Loucy (cell line): ENCODE measurements at regions not wholly inside any gene's neighbourhood (a gene's known extent, or its start where the extent isn't known, plus 50 kb on each side); places are given as distances from the start of the nearest gene placed in this dataset.

Experiments used
- H2AFZ ChIP-seq: fragments of 200-600 bp; sonication (generic); 2 replicates; pipeline ENCODE4 v1.6.0; 2016; ENCODE audit warnings: antibody characterized with exemption, mild to moderate bottlenecking, low read length, moderate library complexity
- H3F3A ChIP-seq: fragments of 200-600 bp; 2 replicates; pipeline ENCODE4 v1.6.0; 2016; ENCODE audit warnings: antibody characterized with exemption, low read depth, mild to moderate bottlenecking
- H3K27me3 ChIP-seq: fragments of 200-600 bp; sonication (generic); 2 replicates; pipeline ENCODE4 v1.6.1; 2014; ENCODE audit warnings: low read length, mild to moderate bottlenecking; ENCODE audit not compliant: insufficient read depth, poor library complexity, severe bottlenecking
- H3K36me3 ChIP-seq: fragments of 200-600 bp; sonication (generic); 2 replicates; pipeline ENCODE4 v1.6.1; 2016; ENCODE audit warnings: low read length; ENCODE audit not compliant: insufficient read depth
- H3K4me1 ChIP-seq: fragments of 200-600 bp; sonication (generic); 2 replicates; pipeline ENCODE4 v1.5.1; 2014; ENCODE audit warnings: low read length, mild to moderate bottlenecking; ENCODE audit not compliant: insufficient read depth, poor library complexity, severe bottlenecking
- H3K4me2 ChIP-seq: fragments of 200-600 bp; sonication (generic); 2 replicates; pipeline ENCODE4 v1.6.0; 2014; ENCODE audit warnings: antibody characterized with exemption, low read length, low read depth, mild to moderate bottlenecking; ENCODE audit not compliant: poor library complexity, severe bottlenecking
- H3K4me3 ChIP-seq: fragments of 200-600 bp; sonication (generic); 2 replicates; pipeline ENCODE4 v1.5.1; 2014; ENCODE audit warnings: low read length, mild to moderate bottlenecking, mixed read lengths; ENCODE audit not compliant: poor library complexity, severe bottlenecking
- H3K79me2 ChIP-seq: fragments of 200-600 bp; sonication (generic); 2 replicates; pipeline ENCODE4 v1.6.1; 2014; ENCODE audit warnings: low read length; ENCODE audit not compliant: insufficient read depth
- H3K9ac ChIP-seq: fragments of 200-600 bp; sonication (generic); 2 replicates; pipeline ENCODE4 v1.6.0; 2014; ENCODE audit warnings: mild to moderate bottlenecking, low read depth, low read length, moderate library complexity; ENCODE audit not compliant: poor library complexity, severe bottlenecking
- H3K9me2 ChIP-seq: fragments of 200-600 bp; sonication (generic); replicated peaks from 2 replicates; pipeline ENCODE4 v1.6.1; 2016; ENCODE audit warnings: low read depth, low read length, mixed read lengths
- H3K9me3 ChIP-seq: fragments of 200-600 bp; sonication (generic); 2 replicates; pipeline ENCODE4 v1.6.1; 2014; ENCODE audit warnings: mild to moderate bottlenecking, antibody characterized with exemption, low read length, low read depth; ENCODE audit not compliant: insufficient read depth
- H4K20me1 ChIP-seq: fragments of 200-600 bp; sonication (generic); 2 replicates; pipeline ENCODE4 v1.6.0; 2014; ENCODE audit warnings: antibody characterized with exemption, low read length, mild to moderate bottlenecking; ENCODE audit not compliant: insufficient read depth, poor library complexity, severe bottlenecking
- CTCF ChIP-seq: fragments of 200-600 bp; sonication (generic); conservative IDR thresholded peaks from 2 replicates; pipeline ENCODE4 v1.5.1; 2014; ENCODE audit warnings: mild to moderate bottlenecking, antibody characterized with exemption, low read length
- EZH2phosphoT487 ChIP-seq: fragments of 200-600 bp; IDR thresholded peaks from 2 replicates; pipeline ENCODE4 v1.6.1; 2018; ENCODE audit warnings: antibody characterized with exemption, mild to moderate bottlenecking, moderate library complexity, borderline replicate concordance

- H4K20me1 ChIP-seq: no peaks in the 10 kb centered on the region
- no peak overlapping the region for H2AFZ ChIP-seq
- no peaks in the 10 kb centered on the region for H3K9me3 ChIP-seq
- no peak overlapping the region for H3K4me3 ChIP-seq
- H3K79me2 ChIP-seq: no peaks in the 10 kb centered on the region
- H3K9me2 ChIP-seq: no peaks in the 10 kb centered on the region
- no peak for TF ChIP-seq CTCF
- TF ChIP-seq EZH2phosphoT487: no peak
- no peaks in the 10 kb centered on the region for H3F3A ChIP-seq
- H3K4me1 ChIP-seq: no peaks in the 10 kb centered on the region
- H3K4me2 ChIP-seq: no peak overlapping the region
- no peaks in the 10 kb centered on the region for H3K36me3 ChIP-seq
- H3K9ac ChIP-seq: no peak overlapping the region
- H3K27me3 ChIP-seq: peaks cover 10% of the 10 kb centered on the region
These were observed 66.0 kb upstream of the PREP start for GRCh38 chr6:105468850-105469249.

- Histone ChIP-seq H3K9me3 (no peaks in the 10 kb centered on the region), H4K20me1 (no peaks in the 10 kb centered on the region), H3K27me3 (no peaks in the 10 kb centered on the region), H3K9ac (no peak overlapping the region), H3K9me2 (no peaks in the 10 kb centered on the region), H3K4me1 (peaks cover 4% of the 10 kb centered on the region), H2AFZ (no peak overlapping the region), H3K36me3 (no peaks in the 10 kb centered on the region), H3F3A (no peaks in the 10 kb centered on the region), H3K4me3 (no peak overlapping the region), H3K4me2 (no peak overlapping the region), H3K79me2 (no peaks in the 10 kb centered on the region)
- no peak for TF ChIP-seq CTCF
- TF ChIP-seq EZH2phosphoT487: no peak
These were observed 58.0 kb upstream of the PREP start for GRCh38 chr6:105460860-105461259.

- no peak overlapping the region for H2AFZ ChIP-seq
These were observed 57.0 kb upstream of the PREP start for GRCh38 chr6:105459864-105460263.

More at GRCh38 chr6:105459864-105460263, 57.0 kb upstream of the PREP start:
- Histone ChIP-seq H3K4me3 (no peak overlapping the region), H4K20me1 (no peaks in the 10 kb centered on the region), H3K4me2 (no peak overlapping the region), H3K27me3 (no peaks in the 10 kb centered on the region), H3F3A (no peaks in the 10 kb centered on the region), H3K9me2 (no peaks in the 10 kb centered on the region), H3K79me2 (no peaks in the 10 kb centered on the region), H3K36me3 (no peaks in the 10 kb centered on the region), H3K4me1 (peaks cover 4% of the 10 kb centered on the region), H3K9me3 (no peaks in the 10 kb centered on the region), H3K9ac (no peak overlapping the region)
- TF ChIP-seq CTCF: no peak
- no peak for TF ChIP-seq EZH2phosphoT487
